Liver (tissue), 8 donors: ENCODE measurements at regions not wholly inside any gene's neighbourhood (a gene's known extent, or its start where the extent isn't known, plus 50 kb on each side); places are given as distances from the start of the nearest gene placed in this dataset.

Experiments
- DNase-seq: peaks from one replicate; pipeline ENCODE4 v3.0.0-alpha.2; 2017; ENCODE audit warnings: low spot score
- H3K27ac ChIP-seq, 2 donors: one replicate each; pipeline ENCODE4 v1.7.0; 2013; ENCODE audit warnings: inconsistent platforms in 2 of 2, low read length in 2 of 2, control low read depth in 1 of 2, low read depth in 1 of 2, mild to moderate bottlenecking in 1 of 2
- H3K27me3 ChIP-seq, 4 donors: one replicate each; pipeline versions ENCODE4 v1.6.1 to v1.7.0; 2013; ENCODE audit warnings: low read length in 3 of 4, inconsistent platforms in 1 of 4, mild to moderate bottlenecking in 1 of 4, moderate library complexity in 1 of 4; ENCODE audit not compliant: control insufficient read depth in 4 of 4, insufficient read depth in 4 of 4
- H3K36me3 ChIP-seq, 4 donors: one replicate each; pipeline versions ENCODE4 v1.6.1 to v1.7.0; 2013; ENCODE audit warnings: low read length in 3 of 4, mild to moderate bottlenecking in 3 of 4, low read depth in 1 of 4, moderate library complexity in 1 of 4; ENCODE audit not compliant: control insufficient read depth in 4 of 4, insufficient read depth in 3 of 4
- H3K4me1 ChIP-seq, 4 donors: one replicate each; pipeline versions ENCODE4 v1.6.1 to v1.7.0; 2013; ENCODE audit warnings: low read length in 3 of 4, mild to moderate bottlenecking in 3 of 4, moderate library complexity in 1 of 4; ENCODE audit not compliant: control insufficient read depth in 4 of 4, insufficient read depth in 4 of 4
- H3K4me3 ChIP-seq, 3 donors: one replicate each; pipeline versions ENCODE4 v1.6.1 to v1.7.0; 2013; ENCODE audit warnings: low read length in 3 of 3, control low read depth in 1 of 3, low read depth in 1 of 3, mild to moderate bottlenecking in 1 of 3
- H3K9ac ChIP-seq, 2 donors: one replicate each; pipeline ENCODE4 v1.7.0; 2013; ENCODE audit warnings: low read length in 2 of 2, mild to moderate bottlenecking in 2 of 2, moderate library complexity in 2 of 2, control low read depth in 1 of 2, low read depth in 1 of 2
- H3K9me3 ChIP-seq, 4 donors: one replicate each; pipeline versions ENCODE4 v1.6.1 to v1.7.0; 2013; ENCODE audit warnings: low read length in 3 of 4; ENCODE audit not compliant: control insufficient read depth in 4 of 4
- EGR1 ChIP-seq, 2 donors: IDR thresholded peaks; 2 replicates each; pipeline ENCODE4 v1.6.1; 2016 to 2018; ENCODE audit warnings: antibody characterized with exemption in 2 of 2, low read depth in 2 of 2
- FOXA1 ChIP-seq: IDR thresholded peaks from 2 replicates; pipeline ENCODE4 v1.6.1; 2016; ENCODE audit warnings: antibody characterized with exemption
- FOXA2 ChIP-seq: IDR thresholded peaks from 2 replicates; pipeline ENCODE4 v1.6.1; 2016; ENCODE audit warnings: antibody characterized with exemption
- GABPA ChIP-seq, 2 donors: IDR thresholded peaks in 1 of 2; conservative IDR thresholded peaks in 1 of 2; 2 replicates each; pipeline ENCODE4 v1.6.1; 2016; ENCODE audit warnings: antibody characterized with exemption in 2 of 2, mild to moderate bottlenecking in 1 of 2, moderate library complexity in 1 of 2
- HNF4A ChIP-seq, 2 donors: conservative IDR thresholded peaks; 2 replicates each; pipeline ENCODE4 v1.6.1; 2016; ENCODE audit warnings: antibody characterized with exemption in 2 of 2, mild to moderate bottlenecking in 2 of 2
- HNF4G ChIP-seq: IDR thresholded peaks from 2 replicates; pipeline ENCODE4 v1.6.1; 2016; ENCODE audit warnings: antibody characterized with exemption
- JUND ChIP-seq, 2 donors: IDR thresholded peaks; 2 replicates each; pipeline ENCODE4 v1.6.1; 2016; ENCODE audit warnings: antibody characterized with exemption in 2 of 2
- MAX ChIP-seq: IDR thresholded peaks from 2 replicates; pipeline ENCODE4 v1.6.1; 2016; ENCODE audit warnings: antibody characterized with exemption
- NR2F2 ChIP-seq: IDR thresholded peaks from 2 replicates; pipeline ENCODE4 v1.6.1; 2016; ENCODE audit warnings: antibody characterized with exemption
- RAD21 ChIP-seq, 2 donors: IDR thresholded peaks; 2 replicates each; pipeline ENCODE4 v1.6.1; 2016; ENCODE audit warnings: antibody characterized with exemption in 2 of 2, mild to moderate bottlenecking in 2 of 2
- RXRA ChIP-seq, 2 donors: IDR thresholded peaks; 2 replicates each; pipeline ENCODE4 v1.6.1; 2017 to 2018; ENCODE audit warnings: antibody characterized with exemption in 2 of 2, mild to moderate bottlenecking in 1 of 2
- SP1 ChIP-seq: IDR thresholded peaks from 2 replicates; pipeline ENCODE4 v1.6.1; 2018; ENCODE audit warnings: antibody characterized with exemption, mild to moderate bottlenecking
- TAF1 ChIP-seq: conservative IDR thresholded peaks from 2 replicates; pipeline ENCODE4 v1.6.1; 2016; ENCODE audit warnings: antibody characterized with exemption, mild to moderate bottlenecking
- YY1 ChIP-seq: IDR thresholded peaks from 2 replicates; pipeline ENCODE4 v1.6.1; 2016; ENCODE audit warnings: antibody characterized with exemption, mild to moderate bottlenecking
- ZBTB33 ChIP-seq: IDR thresholded peaks from 2 replicates; pipeline ENCODE4 v1.6.1; 2016; ENCODE audit warnings: antibody characterized with exemption
- WGBS: extraction: QIAGEN DNeasy Blood & Tissue Kit; methylation state at CpG from one replicate; pipeline ENCODE4 v1.1.7; 2013; 5-methylcytosine and 5-hydroxymethylcytosine counted together
- TF ChIP-seq, protein P1 (sequence below): IDR thresholded peaks from 2 replicates; pipeline ENCODE4 v1.6.1; 2016; ENCODE audit warnings: antibody characterized with exemption
- TF ChIP-seq, protein P2 (sequence below): IDR thresholded peaks from 2 replicates; pipeline ENCODE4 v1.6.1; 2016; ENCODE audit warnings: antibody characterized with exemption, mild to moderate bottlenecking
- TF ChIP-seq, protein P3 (sequence below): fragments of 150-350 bp; IDR thresholded peaks from 2 replicates; pipeline ENCODE4 v1.5.1; 2017; ENCODE audit warnings: improper control_type of control experiment, low read depth, low read length; ENCODE audit not compliant: missing input control
- donor health status: healthy.
- donor health status: healthy.
- donor health status: healthy.
- donor health status: healthy.
- donor health status: healthy.

GRCh38 chr4:158313566-158313965 is 103.3 kb downstream of the TMEM144 start:
- Histone ChIP-seq H3K9me3 (no peaks in the 10 kb centered on the region), H3K9ac (no peak overlapping the region), H3K36me3 (no peaks in the 10 kb centered on the region), H3K4me1 (no peaks in the 10 kb centered on the region), H3K27me3 (no peaks in the 10 kb centered on the region), H3K27ac (no peak overlapping the region), H3K4me3 (no peak overlapping the region)
- WGBS, result 92% methylated on average over 5 of the region's 5 CpGs
- no peak for DNase-seq
- no peak for TF ChIP-seq MAX
- TF ChIP-seq RAD21 (IDR thresholded peaks at IDR 0.05), result no peak
- TF ChIP-seq JUND (IDR thresholded peaks at IDR 0.05), result no peak
- TF ChIP-seq, protein P1, sequence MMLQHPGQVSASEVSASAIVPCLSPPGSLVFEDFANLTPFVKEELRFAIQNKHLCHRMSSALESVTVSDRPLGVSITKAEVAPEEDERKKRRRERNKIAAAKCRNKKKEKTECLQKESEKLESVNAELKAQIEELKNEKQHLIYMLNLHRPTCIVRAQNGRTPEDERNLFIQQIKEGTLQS, result no peak
- TF ChIP-seq FOXA1, result no peak
- TF ChIP-seq EGR1 (IDR thresholded peaks at IDR 0.05; ENCODE audit: low read depth in 2 of 2), result no peak
- TF ChIP-seq HNF4A (conservative IDR thresholded peaks at IDR 0.05), result no peak
- TF ChIP-seq RXRA (IDR thresholded peaks at IDR 0.05), result no peak
- no peak for TF ChIP-seq SP1
- TF ChIP-seq TAF1, result no peak
- no peak for TF ChIP-seq YY1
- no peak for TF ChIP-seq NR2F2
- TF ChIP-seq, protein P2, sequence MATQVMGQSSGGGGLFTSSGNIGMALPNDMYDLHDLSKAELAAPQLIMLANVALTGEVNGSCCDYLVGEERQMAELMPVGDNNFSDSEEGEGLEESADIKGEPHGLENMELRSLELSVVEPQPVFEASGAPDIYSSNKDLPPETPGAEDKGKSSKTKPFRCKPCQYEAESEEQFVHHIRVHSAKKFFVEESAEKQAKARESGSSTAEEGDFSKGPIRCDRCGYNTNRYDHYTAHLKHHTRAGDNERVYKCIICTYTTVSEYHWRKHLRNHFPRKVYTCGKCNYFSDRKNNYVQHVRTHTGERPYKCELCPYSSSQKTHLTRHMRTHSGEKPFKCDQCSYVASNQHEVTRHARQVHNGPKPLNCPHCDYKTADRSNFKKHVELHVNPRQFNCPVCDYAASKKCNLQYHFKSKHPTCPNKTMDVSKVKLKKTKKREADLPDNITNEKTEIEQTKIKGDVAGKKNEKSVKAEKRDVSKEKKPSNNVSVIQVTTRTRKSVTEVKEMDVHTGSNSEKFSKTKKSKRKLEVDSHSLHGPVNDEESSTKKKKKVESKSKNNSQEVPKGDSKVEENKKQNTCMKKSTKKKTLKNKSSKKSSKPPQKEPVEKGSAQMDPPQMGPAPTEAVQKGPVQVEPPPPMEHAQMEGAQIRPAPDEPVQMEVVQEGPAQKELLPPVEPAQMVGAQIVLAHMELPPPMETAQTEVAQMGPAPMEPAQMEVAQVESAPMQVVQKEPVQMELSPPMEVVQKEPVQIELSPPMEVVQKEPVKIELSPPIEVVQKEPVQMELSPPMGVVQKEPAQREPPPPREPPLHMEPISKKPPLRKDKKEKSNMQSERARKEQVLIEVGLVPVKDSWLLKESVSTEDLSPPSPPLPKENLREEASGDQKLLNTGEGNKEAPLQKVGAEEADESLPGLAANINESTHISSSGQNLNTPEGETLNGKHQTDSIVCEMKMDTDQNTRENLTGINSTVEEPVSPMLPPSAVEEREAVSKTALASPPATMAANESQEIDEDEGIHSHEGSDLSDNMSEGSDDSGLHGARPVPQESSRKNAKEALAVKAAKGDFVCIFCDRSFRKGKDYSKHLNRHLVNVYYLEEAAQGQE, result no peak
- TF ChIP-seq FOXA2, result no peak
- TF ChIP-seq HNF4G, result no peak
- TF ChIP-seq, protein P3, sequence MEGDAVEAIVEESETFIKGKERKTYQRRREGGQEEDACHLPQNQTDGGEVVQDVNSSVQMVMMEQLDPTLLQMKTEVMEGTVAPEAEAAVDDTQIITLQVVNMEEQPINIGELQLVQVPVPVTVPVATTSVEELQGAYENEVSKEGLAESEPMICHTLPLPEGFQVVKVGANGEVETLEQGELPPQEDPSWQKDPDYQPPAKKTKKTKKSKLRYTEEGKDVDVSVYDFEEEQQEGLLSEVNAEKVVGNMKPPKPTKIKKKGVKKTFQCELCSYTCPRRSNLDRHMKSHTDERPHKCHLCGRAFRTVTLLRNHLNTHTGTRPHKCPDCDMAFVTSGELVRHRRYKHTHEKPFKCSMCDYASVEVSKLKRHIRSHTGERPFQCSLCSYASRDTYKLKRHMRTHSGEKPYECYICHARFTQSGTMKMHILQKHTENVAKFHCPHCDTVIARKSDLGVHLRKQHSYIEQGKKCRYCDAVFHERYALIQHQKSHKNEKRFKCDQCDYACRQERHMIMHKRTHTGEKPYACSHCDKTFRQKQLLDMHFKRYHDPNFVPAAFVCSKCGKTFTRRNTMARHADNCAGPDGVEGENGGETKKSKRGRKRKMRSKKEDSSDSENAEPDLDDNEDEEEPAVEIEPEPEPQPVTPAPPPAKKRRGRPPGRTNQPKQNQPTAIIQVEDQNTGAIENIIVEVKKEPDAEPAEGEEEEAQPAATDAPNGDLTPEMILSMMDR, result no peak
- TF ChIP-seq ZBTB33, result no peak
- TF ChIP-seq GABPA (IDR thresholded peaks at IDR 0.05 in 1 of 2, conservative IDR thresholded peaks at IDR 0.05 in 1 of 2), result no peak
